ENCODE measurements at regions not wholly inside any gene's neighbourhood (a gene's known extent, or its start where the extent isn't known, plus 50 kb on each side); places are given as distances from the start of the nearest gene placed in this dataset.

GRCh38 chr12:87930033-87930432 lies 99.2 kb downstream of the C12orf50 start:
- DNase-seq, result no peak

GRCh38 chr12:87929346-87929745 lies 99.9 kb downstream of the C12orf50 start:
- DNase-seq, result no peak

GRCh38 chr12:87928031-87928430 lies 101.2 kb downstream of the C12orf50 start:
- DNase-seq, result no peak

- no peak for DNase-seq
Measured at GRCh38 chr12:87925021-87925420, 104.2 kb downstream of the C12orf50 start.

GRCh38 chr12:87924149-87924548 lies 105.1 kb downstream of the C12orf50 start:
- peak in 1 of 51 donors; percentile 5 for DNase-seq

GRCh38 chr12:87923361-87923760 lies 105.8 kb downstream of the C12orf50 start:
- DNase-seq, result no peak

- DNase-seq, result no peak
Measured at GRCh38 chr12:87922736-87923135, 106.5 kb downstream of the C12orf50 start.

GRCh38 chr12:87921621-87922020 lies 107.6 kb downstream of the C12orf50 start:
- no peak for DNase-seq

- no peak for DNase-seq
Measured at GRCh38 chr12:87920139-87920538, 109.1 kb downstream of the C12orf50 start.

- no peak for DNase-seq
Measured at GRCh38 chr12:87901457-87901856, 127.7 kb downstream of the C12orf50 start.

- no peak for DNase-seq
Measured at GRCh38 chr12:87897662-87898061, 131.5 kb downstream of the C12orf50 start.

GRCh38 chr12:87883806-87884205 lies 145.4 kb downstream of the C12orf50 start:
- no peak for DNase-seq

GRCh38 chr12:87879141-87879540 lies 150.1 kb downstream of the C12orf50 start:
- DNase-seq, result no peak

GRCh38 chr12:87870493-87871460 lies 158.4 kb downstream of the C12orf50 start:
- DNase-seq, result no peak

GRCh38 chr12:87870061-87870460 lies 159.1 kb downstream of the C12orf50 start:
- peak in 1 of 51 donors; percentile 41 for DNase-seq

GRCh38 chr12:87866578-87867292 lies 162.5 kb downstream of the C12orf50 start:
- DNase-seq, result no peak

- DNase-seq, result no peak
Measured at GRCh38 chr12:87861791-87862190, 167.4 kb downstream of the C12orf50 start.

- DNase-seq, result no peak
Measured at GRCh38 chr12:87853448-87854003, 175.7 kb downstream of the C12orf50 start.

- DNase-seq, result no peak
Measured at GRCh38 chr12:87849074-87849473, 180.1 kb downstream of the C12orf50 start.

- DNase-seq, result peak in 3 of 51 donors; percentile 9 to 42 (median 15)
Measured at GRCh38 chr12:87848248-87848868, 180.8 kb downstream of the C12orf50 start.

- no peak for DNase-seq
Measured at GRCh38 chr12:87847147-87847546, 182.1 kb downstream of the C12orf50 start.

- DNase-seq, result no peak
Measured at GRCh38 chr12:87846045-87846444, 183.2 kb downstream of the C12orf50 start.

All from hypothalamus (tissue), 51 donors.